Sigmoid colon (tissue), 4 donors: ENCODE measurements at regions not wholly inside any gene's neighbourhood (a gene's known extent, or its start where the extent isn't known, plus 50 kb on each side); places are given as distances from the start of the nearest gene placed in this dataset.

Experiments used
- EP300 ChIP-seq, 4 donors: sonication (generic); formaldehyde crosslinking; IDR thresholded peaks; one replicate each; pipeline ENCODE4 v1.6.1; 2017; ENCODE audit warnings: antibody characterized with exemption in 4 of 4
- POLR2A ChIP-seq, 2 donors: fragments of 450-650 bp; IDR thresholded peaks; one replicate each; pipeline ENCODE4 v1.6.1; 2016; ENCODE audit warnings: antibody characterized with exemption in 2 of 2, mild to moderate bottlenecking in 2 of 2, moderate library complexity in 2 of 2
- TF ChIP-seq, protein P1 (sequence below), 4 experiments: fragments of 450-650 bp in 3 of 4; fragments of 200-600 bp in 1 of 4; IDR thresholded peaks; one replicate each; pipeline ENCODE4 v1.5.1; 2016 to 2019; ENCODE audit warnings: antibody characterized with exemption in 4 of 4, mild to moderate bottlenecking in 3 of 4, moderate library complexity in 2 of 4

DNA sequence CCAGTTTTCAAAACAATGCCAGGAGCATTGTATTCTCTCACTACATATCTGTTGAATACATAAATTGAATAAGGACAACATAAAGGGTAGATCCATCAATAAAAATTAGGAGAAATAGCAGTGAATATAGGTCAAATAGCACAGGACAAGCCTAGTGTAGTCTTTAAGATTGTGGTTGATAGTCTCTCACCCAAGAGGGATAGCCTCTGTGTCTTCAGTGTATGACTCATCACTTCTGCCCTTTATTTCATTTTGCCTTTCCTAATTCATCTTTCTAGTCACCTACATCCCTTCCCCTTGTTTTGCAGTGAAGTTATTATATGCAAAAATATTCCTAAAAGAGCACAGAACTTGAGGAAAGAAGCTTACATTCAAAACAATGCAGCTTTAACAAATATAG lies 335.0 kb upstream of the TUSC1 start:
- TF ChIP-seq EP300 (IDR thresholded peaks at IDR 0.05) (no peak), POLR2A (IDR thresholded peaks at IDR 0.05) (no peak)
- TF ChIP-seq, protein P1, sequence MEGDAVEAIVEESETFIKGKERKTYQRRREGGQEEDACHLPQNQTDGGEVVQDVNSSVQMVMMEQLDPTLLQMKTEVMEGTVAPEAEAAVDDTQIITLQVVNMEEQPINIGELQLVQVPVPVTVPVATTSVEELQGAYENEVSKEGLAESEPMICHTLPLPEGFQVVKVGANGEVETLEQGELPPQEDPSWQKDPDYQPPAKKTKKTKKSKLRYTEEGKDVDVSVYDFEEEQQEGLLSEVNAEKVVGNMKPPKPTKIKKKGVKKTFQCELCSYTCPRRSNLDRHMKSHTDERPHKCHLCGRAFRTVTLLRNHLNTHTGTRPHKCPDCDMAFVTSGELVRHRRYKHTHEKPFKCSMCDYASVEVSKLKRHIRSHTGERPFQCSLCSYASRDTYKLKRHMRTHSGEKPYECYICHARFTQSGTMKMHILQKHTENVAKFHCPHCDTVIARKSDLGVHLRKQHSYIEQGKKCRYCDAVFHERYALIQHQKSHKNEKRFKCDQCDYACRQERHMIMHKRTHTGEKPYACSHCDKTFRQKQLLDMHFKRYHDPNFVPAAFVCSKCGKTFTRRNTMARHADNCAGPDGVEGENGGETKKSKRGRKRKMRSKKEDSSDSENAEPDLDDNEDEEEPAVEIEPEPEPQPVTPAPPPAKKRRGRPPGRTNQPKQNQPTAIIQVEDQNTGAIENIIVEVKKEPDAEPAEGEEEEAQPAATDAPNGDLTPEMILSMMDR (IDR thresholded peaks at IDR 0.05) = no peak
